ENCODE measurements at regions not wholly inside any gene's neighbourhood (a gene's known extent, or its start where the extent isn't known, plus 50 kb on each side); places are given as distances from the start of the nearest gene placed in this dataset.

DNA sequence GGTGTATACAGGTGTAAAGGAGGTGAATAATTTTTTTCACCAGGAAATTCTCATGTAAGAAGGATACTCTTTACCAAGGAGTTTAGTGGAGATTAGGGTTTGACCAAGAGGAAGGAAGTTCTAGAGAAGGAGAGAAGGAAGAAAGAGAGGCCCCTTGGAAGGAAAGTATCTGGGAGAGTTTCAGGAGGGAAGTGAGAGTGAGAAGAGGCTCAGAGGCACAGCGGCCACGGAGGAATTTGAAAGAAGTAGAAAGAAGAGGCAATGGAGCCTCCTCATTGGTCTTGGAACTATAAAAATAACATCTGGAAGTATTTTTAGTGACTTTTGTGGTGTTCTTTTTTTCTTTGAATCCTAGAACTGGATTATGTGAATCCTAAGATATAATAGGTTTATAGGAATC is 50.8 kb upstream of the MCUR1 start:
- TF ChIP-seq EZH2 (IDR thresholded peaks at IDR 0.05; ENCODE audit: low read depth, unreplicated experiment) = no peak
- no peak for TF ChIP-seq POLR2AphosphoS5 (IDR thresholded peaks at IDR 0.05; ENCODE audit: low read depth)
- TF ChIP-seq, protein P1, sequence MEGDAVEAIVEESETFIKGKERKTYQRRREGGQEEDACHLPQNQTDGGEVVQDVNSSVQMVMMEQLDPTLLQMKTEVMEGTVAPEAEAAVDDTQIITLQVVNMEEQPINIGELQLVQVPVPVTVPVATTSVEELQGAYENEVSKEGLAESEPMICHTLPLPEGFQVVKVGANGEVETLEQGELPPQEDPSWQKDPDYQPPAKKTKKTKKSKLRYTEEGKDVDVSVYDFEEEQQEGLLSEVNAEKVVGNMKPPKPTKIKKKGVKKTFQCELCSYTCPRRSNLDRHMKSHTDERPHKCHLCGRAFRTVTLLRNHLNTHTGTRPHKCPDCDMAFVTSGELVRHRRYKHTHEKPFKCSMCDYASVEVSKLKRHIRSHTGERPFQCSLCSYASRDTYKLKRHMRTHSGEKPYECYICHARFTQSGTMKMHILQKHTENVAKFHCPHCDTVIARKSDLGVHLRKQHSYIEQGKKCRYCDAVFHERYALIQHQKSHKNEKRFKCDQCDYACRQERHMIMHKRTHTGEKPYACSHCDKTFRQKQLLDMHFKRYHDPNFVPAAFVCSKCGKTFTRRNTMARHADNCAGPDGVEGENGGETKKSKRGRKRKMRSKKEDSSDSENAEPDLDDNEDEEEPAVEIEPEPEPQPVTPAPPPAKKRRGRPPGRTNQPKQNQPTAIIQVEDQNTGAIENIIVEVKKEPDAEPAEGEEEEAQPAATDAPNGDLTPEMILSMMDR (conservative IDR thresholded peaks at IDR 0.05; ENCODE audit: low read depth in 2 of 2) = no peak
- TF ChIP-seq CREB1 (CRISPR knock-in tag; IDR thresholded peaks at IDR 0.05; ENCODE audit: low read depth) = no peak
- no peak for TF ChIP-seq EZH2phosphoT487 (IDR thresholded peaks at IDR 0.05; ENCODE audit: unreplicated experiment)
- TF ChIP-seq ZNF114 (CRISPR knock-in tag; IDR thresholded peaks at IDR 0.05) = no peak
- no peak for TF ChIP-seq STAT1 (IDR thresholded peaks at IDR 0.05; ENCODE audit: unreplicated experiment)
- TF ChIP-seq, protein P2, sequence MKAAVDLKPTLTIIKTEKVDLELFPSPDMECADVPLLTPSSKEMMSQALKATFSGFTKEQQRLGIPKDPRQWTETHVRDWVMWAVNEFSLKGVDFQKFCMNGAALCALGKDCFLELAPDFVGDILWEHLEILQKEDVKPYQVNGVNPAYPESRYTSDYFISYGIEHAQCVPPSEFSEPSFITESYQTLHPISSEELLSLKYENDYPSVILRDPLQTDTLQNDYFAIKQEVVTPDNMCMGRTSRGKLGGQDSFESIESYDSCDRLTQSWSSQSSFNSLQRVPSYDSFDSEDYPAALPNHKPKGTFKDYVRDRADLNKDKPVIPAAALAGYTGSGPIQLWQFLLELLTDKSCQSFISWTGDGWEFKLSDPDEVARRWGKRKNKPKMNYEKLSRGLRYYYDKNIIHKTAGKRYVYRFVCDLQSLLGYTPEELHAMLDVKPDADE (IDR thresholded peaks at IDR 0.05) = no peak
- no peak for TF ChIP-seq JUNB (IDR thresholded peaks at IDR 0.05; ENCODE audit: unreplicated experiment)
- TF ChIP-seq, protein P3, sequence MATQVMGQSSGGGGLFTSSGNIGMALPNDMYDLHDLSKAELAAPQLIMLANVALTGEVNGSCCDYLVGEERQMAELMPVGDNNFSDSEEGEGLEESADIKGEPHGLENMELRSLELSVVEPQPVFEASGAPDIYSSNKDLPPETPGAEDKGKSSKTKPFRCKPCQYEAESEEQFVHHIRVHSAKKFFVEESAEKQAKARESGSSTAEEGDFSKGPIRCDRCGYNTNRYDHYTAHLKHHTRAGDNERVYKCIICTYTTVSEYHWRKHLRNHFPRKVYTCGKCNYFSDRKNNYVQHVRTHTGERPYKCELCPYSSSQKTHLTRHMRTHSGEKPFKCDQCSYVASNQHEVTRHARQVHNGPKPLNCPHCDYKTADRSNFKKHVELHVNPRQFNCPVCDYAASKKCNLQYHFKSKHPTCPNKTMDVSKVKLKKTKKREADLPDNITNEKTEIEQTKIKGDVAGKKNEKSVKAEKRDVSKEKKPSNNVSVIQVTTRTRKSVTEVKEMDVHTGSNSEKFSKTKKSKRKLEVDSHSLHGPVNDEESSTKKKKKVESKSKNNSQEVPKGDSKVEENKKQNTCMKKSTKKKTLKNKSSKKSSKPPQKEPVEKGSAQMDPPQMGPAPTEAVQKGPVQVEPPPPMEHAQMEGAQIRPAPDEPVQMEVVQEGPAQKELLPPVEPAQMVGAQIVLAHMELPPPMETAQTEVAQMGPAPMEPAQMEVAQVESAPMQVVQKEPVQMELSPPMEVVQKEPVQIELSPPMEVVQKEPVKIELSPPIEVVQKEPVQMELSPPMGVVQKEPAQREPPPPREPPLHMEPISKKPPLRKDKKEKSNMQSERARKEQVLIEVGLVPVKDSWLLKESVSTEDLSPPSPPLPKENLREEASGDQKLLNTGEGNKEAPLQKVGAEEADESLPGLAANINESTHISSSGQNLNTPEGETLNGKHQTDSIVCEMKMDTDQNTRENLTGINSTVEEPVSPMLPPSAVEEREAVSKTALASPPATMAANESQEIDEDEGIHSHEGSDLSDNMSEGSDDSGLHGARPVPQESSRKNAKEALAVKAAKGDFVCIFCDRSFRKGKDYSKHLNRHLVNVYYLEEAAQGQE (IDR thresholded peaks at IDR 0.05; ENCODE audit: unreplicated experiment) = no peak
- TF ChIP-seq NANOG (IDR thresholded peaks at IDR 0.05; ENCODE audit: borderline replicate concordance) = no peak
- no peak for TF ChIP-seq ZNF331 (CRISPR knock-in tag; IDR thresholded peaks at IDR 0.05; ENCODE audit: low read depth)
- TF ChIP-seq, protein P4, sequence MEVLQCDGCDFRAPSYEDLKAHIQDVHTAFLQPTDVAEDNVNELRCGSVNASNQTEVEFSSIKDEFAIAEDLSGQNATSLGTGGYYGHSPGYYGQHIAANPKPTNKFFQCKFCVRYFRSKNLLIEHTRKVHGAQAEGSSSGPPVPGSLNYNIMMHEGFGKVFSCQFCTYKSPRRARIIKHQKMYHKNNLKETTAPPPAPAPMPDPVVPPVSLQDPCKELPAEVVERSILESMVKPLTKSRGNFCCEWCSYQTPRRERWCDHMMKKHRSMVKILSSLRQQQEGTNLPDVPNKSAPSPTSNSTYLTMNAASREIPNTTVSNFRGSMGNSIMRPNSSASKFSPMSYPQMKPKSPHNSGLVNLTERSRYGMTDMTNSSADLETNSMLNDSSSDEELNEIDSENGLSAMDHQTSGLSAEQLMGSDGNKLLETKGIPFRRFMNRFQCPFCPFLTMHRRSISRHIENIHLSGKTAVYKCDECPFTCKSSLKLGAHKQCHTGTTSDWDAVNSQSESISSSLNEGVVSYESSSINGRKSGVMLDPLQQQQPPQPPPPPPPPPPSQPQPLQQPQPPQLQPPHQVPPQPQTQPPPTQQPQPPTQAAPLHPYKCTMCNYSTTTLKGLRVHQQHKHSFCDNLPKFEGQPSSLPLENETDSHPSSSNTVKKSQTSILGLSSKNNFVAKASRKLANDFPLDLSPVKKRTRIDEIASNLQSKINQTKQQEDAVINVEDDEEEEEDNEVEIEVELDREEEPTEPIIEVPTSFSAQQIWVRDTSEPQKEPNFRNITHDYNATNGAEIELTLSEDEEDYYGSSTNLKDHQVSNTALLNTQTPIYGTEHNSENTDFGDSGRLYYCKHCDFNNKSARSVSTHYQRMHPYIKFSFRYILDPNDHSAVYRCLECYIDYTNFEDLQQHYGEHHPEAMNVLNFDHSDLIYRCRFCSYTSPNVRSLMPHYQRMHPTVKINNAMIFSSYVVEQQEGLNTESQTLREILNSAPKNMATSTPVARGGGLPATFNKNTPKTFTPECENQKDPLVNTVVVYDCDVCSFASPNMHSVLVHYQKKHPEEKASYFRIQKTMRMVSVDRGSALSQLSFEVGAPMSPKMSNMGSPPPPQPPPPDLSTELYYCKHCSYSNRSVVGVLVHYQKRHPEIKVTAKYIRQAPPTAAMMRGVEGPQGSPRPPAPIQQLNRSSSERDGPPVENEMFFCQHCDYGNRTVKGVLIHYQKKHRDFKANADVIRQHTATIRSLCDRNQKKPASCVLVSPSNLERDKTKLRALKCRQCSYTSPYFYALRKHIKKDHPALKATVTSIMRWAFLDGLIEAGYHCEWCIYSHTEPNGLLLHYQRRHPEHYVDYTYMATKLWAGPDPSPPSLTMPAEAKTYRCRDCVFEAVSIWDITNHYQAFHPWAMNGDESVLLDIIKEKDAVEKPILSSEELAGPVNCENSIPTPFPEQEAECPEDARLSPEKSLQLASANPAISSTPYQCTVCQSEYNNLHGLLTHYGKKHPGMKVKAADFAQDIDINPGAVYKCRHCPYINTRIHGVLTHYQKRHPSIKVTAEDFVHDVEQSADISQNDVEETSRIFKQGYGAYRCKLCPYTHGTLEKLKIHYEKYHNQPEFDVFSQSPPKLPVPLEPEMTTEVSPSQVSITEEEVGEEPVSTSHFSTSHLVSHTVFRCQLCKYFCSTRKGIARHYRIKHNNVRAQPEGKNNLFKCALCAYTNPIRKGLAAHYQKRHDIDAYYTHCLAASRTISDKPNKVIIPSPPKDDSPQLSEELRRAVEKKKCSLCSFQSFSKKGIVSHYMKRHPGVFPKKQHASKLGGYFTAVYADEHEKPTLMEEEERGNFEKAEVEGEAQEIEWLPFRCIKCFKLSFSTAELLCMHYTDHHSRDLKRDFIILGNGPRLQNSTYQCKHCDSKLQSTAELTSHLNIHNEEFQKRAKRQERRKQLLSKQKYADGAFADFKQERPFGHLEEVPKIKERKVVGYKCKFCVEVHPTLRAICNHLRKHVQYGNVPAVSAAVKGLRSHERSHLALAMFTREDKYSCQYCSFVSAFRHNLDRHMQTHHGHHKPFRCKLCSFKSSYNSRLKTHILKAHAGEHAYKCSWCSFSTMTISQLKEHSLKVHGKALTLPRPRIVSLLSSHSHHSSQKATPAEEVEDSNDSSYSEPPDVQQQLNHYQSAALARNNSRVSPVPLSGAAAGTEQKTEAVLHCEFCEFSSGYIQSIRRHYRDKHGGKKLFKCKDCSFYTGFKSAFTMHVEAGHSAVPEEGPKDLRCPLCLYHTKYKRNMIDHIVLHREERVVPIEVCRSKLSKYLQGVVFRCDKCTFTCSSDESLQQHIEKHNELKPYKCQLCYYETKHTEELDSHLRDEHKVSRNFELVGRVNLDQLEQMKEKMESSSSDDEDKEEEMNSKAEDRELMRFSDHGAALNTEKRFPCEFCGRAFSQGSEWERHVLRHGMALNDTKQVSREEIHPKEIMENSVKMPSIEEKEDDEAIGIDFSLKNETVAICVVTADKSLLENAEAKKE (CRISPR knock-in tag; IDR thresholded peaks at IDR 0.05) = no peak
